NK-92 treated with Interleukin-12 subunit alpha and Interleukin-12 subunit beta, amount 100 ng/mL, for 24 hours (cell line): ENCODE measurements at regions not wholly inside any gene's neighbourhood (a gene's known extent, or its start where the extent isn't known, plus 50 kb on each side); places are given as distances from the start of the nearest gene placed in this dataset.

Source experiments
- DNase-seq: peaks from one replicate; lab custom pipeline; 2025; lab: John Stamatoyannopoulos, UW

DNA sequence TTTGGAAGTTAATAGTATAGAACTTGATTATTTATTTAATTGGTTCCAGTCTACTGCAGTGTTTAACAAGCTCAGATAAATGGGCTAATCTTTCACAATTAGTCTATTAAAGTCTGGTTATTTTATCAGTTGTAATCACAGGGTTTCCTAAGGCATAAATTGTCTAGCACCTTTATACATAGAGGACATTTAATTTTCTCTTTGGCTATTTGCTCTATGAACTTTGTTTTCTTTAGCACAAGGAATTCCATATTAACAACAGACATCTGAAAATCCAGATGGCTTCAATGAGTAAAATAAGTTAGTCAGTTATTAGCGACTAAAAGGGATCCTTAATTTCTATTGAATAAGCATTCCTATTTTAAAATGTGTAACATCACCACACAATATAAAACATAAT, 1350.8 kb upstream of the SLC10A2 start:
- DNase-seq = no peak

DNA sequence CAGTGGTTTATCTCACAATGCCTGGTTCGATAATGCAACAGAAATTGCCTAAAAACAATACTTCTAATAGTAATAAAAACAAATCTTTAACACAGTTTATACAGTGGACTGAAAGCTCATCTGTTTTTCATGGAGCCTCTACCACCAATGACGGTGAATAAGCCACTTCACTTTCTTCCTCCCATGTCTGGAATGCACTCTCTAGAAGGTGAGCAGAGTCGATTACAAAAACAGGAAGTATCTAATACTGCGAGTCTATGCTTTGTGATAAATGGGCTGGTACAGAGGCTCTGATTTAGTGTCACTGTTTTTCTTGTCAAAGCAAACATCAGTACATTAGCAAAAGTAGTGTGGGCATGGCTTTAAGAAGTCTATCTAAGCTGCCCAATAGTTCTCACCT, 1348.6 kb upstream of the SLC10A2 start:
- no peak for DNase-seq

GRCh38 chr13:104414181-104414580, 1348.0 kb upstream of the SLC10A2 start:
- DNase-seq = no peak

DNA sequence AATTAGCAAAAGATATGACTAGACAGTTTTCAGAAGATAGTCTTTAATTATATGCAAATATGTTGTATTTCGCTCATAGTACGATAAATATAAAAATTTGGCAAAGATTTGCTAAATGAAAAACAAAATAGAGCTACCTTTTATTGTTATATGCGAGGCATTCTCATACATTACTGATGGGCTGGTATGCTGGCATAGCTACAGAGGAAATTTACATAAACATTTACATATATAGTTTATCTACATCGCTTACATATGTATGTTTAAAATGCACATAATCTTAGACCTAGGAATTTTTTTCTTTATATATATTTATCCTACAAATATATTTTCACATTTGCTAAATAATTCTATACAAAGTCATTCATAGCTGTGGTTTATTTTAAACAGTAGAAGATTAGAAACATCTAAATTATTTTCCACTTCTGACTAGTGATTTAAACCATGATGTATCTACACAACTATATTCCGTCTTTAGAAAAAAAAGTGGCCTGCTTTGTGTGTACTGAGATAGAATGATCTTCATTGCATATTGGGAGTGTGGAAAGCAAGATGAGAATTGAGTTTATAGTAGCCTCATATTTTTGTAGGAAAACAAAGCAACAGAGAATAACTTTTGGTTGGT, 1345.0 kb upstream of the SLC10A2 start:
- DNase-seq = no peak

- DNase-seq = no peak
Measured at GRCh38 chr13:104408733-104409132, 1342.5 kb upstream of the SLC10A2 start.

GRCh38 chr13:104404325-104404724, 1338.1 kb upstream of the SLC10A2 start:
- DNase-seq = no peak

DNA sequence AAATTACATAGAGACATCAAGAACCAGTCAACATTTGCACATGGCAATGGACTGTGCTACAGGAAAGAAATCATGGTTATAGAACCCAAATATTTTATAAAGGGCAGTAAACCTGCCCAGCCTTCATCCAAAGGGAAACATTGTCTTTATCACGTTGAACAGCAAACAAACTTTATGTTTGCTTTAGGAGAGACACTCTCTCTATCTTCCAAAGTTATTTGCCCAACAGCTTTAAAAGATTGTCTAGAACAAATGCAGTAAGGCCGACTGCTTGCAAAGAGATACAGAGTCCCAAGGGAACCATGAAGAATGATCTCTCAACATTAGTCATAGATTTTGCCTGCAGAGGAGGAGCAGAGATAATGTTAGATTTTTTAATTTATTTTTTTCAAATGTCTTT, 1323.5 kb upstream of the SLC10A2 start:
- DNase-seq = no peak

- DNase-seq = no peak
Measured at GRCh38 chr13:104387510-104387909, 1321.3 kb upstream of the SLC10A2 start.

- DNase-seq = no peak
Measured at GRCh38 chr13:104385404-104385803, 1319.2 kb upstream of the SLC10A2 start.

DNA sequence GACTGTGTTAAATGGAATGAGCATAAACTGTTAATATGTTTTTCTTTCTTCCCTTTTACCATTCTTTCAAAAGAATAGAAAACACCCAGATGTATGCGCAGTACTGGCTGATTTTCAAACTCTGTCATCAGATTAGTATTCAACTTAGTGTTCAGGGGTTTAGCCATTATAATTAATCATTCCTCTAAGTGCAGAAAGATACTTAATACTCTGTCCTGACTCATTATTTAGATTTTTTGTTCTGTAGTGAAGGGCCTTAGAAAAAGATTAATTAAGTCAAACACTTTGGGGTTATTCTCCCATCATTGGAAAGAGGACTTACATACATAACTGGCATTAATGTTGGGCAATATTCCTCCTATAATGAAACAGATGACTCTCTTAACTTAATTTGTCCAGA, 1316.7 kb upstream of the SLC10A2 start:
- no peak for DNase-seq

DNA sequence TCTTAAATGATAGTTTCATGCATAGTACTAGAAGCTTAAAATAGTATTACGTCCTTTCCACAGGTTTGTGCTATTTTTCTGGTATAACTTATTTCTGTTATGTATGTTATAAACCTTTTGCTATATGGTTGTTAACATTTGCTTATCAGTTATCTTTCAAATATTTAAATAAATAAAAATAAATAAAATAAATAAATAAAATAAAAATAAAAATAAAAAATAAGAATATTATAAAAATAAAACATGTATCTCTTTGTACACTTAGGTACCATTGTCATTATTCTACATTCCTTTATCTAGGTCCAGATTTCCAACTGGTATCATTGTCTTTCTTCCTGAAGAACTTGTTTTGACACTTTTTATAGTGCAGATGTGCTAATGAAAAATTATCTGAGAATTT, 1310.4 kb upstream of the SLC10A2 start:
- no peak for DNase-seq

DNA sequence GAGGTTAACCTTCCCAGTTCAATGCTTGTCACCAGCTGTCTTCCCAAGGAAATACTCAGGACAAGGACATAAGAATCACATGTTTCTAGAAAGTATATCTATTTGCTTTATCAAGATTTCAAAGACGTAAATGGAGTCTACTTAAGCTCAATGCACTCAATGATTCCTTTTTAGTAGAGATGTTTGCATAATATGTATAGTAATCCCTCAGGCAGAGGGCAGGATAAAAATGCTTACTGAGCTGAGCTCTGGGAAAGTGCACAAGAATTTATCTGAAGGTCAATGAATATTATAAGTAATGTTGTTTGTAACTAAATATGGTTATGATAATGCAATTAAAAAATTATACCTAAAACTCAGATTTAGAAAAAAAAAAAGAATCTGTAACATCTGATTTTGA, 1309.4 kb upstream of the SLC10A2 start:
- DNase-seq = no peak

- DNase-seq = no peak
Measured at GRCh38 chr13:104372095-104372655, 1306.0 kb upstream of the SLC10A2 start.

GRCh38 chr13:104365430-104365829, 1299.2 kb upstream of the SLC10A2 start:
- no peak for DNase-seq

GRCh38 chr13:104357672-104358354, 1291.6 kb upstream of the SLC10A2 start:
- DNase-seq = no peak

- DNase-seq = no peak
Measured at GRCh38 chr13:104357174-104357573, 1291.0 kb upstream of the SLC10A2 start.

DNA sequence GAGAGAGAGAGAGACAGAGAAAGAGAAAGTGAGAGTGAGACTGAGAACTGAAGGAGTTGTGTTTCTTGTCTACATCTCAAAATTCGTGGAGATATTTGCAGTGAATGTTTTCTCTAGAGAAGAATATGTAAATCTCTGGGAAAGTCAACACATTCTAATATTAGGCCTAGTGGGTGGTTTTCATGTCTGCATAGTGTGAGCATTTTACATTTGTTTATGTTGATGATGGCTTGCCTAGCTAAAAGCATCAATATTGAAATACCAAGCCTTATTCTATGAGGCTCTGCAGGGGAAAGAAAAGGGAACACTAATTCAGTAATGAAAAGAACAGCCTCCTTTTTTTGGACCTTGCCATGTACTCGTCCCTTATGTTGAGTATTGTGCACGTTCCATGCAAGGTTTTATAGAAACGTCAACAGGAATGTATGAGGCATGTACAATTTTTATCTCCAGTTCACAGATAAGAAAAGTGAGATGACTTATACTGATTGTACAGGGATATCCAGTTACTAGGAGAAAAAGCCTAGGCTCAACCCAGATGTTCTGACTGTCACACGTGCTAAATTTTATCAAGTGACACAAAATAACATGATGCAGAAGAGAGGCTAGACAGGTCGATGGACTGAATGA, 1288.9 kb upstream of the SLC10A2 start:
- DNase-seq = no peak

DNA sequence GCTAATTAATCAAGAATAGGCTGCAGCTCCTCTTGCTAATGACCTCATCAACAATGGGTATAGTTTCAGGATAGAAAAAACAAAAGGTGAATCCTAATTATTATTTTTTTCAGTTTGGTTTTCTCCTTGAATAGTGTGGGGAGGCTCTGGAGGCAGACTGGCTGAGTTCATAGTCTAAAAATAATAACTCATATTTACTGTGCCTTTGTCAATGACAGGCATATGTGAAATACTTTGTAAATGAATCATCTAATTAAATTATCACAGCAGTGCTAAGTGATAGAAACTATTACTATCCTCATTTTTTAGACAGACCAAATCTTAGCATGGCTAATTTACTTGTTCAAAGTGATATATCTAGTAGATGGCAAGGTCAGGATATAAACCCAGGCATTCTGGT, 1261.0 kb upstream of the SLC10A2 start:
- no peak for DNase-seq

GRCh38 chr13:104326523-104326922, 1260.3 kb upstream of the SLC10A2 start:
- DNase-seq = no peak

DNA sequence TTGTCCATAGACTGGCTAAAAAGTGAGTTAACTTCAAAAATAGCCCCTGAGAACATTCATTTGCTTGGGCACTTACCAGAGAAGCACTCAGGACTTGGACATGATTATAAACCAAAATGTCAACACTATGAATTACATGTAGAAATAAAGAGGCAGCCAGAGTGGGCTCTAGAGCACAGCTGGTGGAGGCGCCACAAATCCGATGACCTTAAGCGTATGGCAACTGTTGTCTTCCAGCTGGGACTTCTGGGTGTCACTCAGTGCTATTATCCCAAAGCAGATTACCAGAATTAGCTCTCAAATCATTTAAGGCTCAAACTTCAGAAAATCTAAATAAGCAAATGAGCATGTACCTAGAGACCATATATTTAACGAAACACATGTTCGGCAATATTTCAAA, 1255.5 kb upstream of the SLC10A2 start:
- no peak for DNase-seq

DNA sequence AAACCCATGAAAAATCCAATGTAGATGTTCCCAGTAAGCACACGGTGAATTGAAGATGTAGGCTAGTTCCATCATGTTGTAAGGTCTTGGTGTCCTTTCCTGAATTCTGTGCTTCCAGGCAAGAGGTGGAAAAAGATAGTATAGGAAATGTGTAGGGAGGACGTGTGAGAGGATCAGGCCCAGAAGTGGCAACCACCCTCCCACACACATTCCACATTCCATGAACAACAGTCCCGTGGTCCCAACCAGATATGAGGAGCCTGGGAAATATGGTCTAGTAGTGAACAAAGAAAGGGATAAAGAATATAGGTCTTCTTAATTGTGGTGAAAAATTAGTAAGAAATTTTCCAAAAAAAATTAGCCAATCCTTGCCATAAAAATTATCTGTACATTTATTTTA, 1254.2 kb upstream of the SLC10A2 start:
- no peak for DNase-seq

DNA sequence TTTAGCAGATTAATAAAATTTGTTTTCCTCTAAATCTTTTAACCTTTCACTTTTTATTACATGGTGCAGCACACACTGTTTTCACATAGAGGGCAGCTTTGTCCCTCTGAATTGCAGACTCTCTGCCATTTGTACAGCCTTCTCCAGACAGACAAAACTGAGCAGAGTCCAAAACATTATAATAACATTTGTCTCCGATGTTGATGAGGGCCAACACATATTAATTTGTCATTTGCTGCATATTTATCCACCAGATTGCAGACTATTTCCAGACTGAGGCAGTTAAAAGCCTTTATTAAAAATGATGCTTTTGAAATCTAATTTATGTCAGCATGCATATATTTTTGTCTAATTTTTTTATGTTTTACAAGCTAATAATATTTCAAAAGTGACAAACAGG, 1251.9 kb upstream of the SLC10A2 start:
- no peak for DNase-seq

DNA sequence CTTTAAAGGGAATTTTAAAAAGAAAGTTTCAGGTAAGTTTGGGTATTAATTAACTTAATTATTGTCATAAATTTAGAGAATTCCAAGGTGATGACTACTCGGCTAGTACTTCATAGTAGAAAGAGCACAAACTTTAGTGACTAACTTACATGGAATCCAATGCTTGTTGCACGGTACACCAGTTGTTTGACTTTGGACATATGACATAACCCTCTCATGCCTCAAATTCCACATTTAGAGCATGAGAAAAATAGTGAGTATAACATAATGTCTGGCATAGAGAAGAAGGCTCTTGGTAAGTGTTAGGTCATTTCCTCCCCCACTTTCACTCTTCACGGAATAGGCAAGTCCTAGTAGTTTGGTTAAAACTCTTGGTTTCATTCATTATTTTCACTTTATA, 1249.4 kb upstream of the SLC10A2 start:
- DNase-seq = no peak
